Stomach smooth muscle (tissue), 2 donors: ENCODE measurements at regions not wholly inside any gene's neighbourhood (a gene's known extent, or its start where the extent isn't known, plus 50 kb on each side); places are given as distances from the start of the nearest gene placed in this dataset.

Experiments used
- H3K27ac ChIP-seq: one replicate; pipeline ENCODE4 v1.7.0; 2013; ENCODE audit warnings: mild to moderate bottlenecking, low read length, inconsistent platforms
- H3K27me3 ChIP-seq, 2 donors: one replicate each; pipeline ENCODE4 v1.7.0; 2013; ENCODE audit warnings: low read length in 2 of 2; ENCODE audit not compliant: insufficient read depth in 2 of 2, control insufficient read depth in 1 of 2
- H3K36me3 ChIP-seq, 2 donors: one replicate each; pipeline ENCODE4 v1.7.0; 2013; ENCODE audit warnings: low read length in 2 of 2; ENCODE audit not compliant: control insufficient read depth in 2 of 2, insufficient read depth in 2 of 2
- H3K4me1 ChIP-seq: one replicate; pipeline ENCODE4 v1.7.0; 2013; ENCODE audit warnings: low read length; ENCODE audit not compliant: control insufficient read depth, insufficient read depth
- H3K4me3 ChIP-seq, 2 donors: one replicate each; pipeline ENCODE4 v1.7.0; 2013; ENCODE audit warnings: low read length in 2 of 2
- H3K9ac ChIP-seq, 2 donors: one replicate each; pipeline ENCODE4 v1.7.0; 2013; ENCODE audit warnings: low read length in 2 of 2, mild to moderate bottlenecking in 1 of 2
- H3K9me3 ChIP-seq, 2 donors: one replicate each; pipeline ENCODE4 v1.7.0; 2013; ENCODE audit warnings: low read length in 2 of 2; ENCODE audit not compliant: control insufficient read depth in 2 of 2
- donor health status: healthy.
- donor health status: Pancreatic carcinoma.

DNA sequence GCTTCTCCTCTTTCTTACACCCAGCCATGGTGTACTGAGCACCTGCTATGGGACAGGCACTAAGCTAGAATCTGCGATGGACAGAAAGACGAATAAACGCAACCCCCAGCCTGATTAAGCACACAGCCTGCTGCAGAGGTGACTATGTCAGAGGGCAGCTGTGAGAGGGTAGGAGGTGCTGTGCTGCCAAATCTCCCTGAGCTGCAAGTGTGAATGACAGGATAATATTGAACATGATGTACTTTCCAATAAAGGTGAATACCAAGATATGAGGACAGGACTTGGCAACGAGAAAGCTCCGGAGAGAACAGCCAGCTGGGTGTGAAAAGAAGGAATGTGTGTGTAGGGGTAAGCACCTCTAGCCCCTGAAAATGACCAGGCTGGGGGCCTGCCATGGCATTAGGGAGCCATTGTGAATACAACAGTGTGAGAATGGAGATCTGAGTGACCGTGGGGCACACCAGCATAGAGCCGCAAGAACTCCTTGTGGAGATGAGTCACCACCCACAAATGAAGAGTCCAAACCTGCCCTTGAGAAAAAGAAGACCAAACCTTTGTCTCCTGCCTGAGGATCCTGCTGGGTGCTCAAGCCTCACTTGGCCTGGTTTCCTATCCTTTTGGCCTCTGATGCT lies 83.0 kb upstream of the ATF3 start:
- Histone ChIP-seq H3K9ac (no peak overlapping the region), H3K4me1 (no peaks in the 10 kb centered on the region), H3K27me3 (no peaks in the 10 kb centered on the region), H3K9me3 (no peaks in the 10 kb centered on the region), H3K27ac (no peak overlapping the region), H3K4me3 (no peak overlapping the region), H3K36me3 (no peaks in the 10 kb centered on the region)

DNA sequence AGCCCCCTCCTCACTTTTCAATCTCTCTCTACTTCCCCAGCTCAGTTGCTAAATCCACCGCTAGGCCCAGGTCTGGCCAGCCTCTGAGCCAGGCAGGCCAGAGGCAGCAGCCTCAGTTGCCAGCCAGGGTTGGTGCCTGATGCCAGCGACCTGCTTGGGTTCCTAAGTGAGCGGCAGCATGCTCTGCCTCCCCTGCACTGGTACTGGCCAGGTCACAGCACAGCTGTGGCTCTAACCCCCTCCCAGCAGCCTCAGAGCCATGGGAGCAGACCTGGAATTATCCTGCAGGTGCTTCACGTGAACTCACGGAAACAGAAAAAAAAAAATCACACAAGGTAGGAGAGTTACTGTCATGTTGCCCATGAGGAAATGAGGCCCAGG lies 82.5 kb upstream of the ATF3 start:
- Histone ChIP-seq H3K9ac (no peak overlapping the region), H3K9me3 (no peaks in the 10 kb centered on the region), H3K27ac (no peak overlapping the region)

DNA sequence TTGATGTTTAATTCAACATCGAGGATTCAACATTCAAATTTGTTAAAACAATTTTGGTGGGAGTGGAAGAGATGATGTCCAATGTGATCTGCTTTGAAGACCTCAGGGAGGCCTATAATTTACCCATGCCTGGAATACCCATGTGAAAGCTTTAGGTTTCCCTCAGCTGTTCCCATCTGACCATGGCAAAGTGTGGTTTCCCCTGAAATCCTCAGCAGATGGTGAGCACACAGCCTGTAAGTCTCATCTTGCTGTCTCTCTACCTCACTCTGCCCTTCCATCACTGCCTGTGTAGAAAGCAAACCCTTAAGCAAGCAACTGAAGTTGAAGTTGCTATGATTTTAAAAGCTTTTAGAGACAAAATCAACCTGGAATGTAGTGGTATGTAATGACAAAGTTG lies 80.1 kb upstream of the ATF3 start:
- no peaks in the 10 kb centered on the region for H3K36me3 ChIP-seq
- no peaks in the 10 kb centered on the region for H3K27me3 ChIP-seq
- no peak overlapping the region for H3K9ac ChIP-seq
- no peak overlapping the region for H3K27ac ChIP-seq
- no peaks in the 10 kb centered on the region for H3K4me1 ChIP-seq
- H3K9me3 ChIP-seq: no peaks in the 10 kb centered on the region
- H3K4me3 ChIP-seq: no peak overlapping the region

More for the DNA sequence above, 82.5 kb upstream of the ATF3 start:
- Histone ChIP-seq H3K4me3 (no peak overlapping the region), H3K27me3 (no peaks in the 10 kb centered on the region), H3K36me3 (no peaks in the 10 kb centered on the region), H3K4me1 (no peaks in the 10 kb centered on the region)

DNA sequence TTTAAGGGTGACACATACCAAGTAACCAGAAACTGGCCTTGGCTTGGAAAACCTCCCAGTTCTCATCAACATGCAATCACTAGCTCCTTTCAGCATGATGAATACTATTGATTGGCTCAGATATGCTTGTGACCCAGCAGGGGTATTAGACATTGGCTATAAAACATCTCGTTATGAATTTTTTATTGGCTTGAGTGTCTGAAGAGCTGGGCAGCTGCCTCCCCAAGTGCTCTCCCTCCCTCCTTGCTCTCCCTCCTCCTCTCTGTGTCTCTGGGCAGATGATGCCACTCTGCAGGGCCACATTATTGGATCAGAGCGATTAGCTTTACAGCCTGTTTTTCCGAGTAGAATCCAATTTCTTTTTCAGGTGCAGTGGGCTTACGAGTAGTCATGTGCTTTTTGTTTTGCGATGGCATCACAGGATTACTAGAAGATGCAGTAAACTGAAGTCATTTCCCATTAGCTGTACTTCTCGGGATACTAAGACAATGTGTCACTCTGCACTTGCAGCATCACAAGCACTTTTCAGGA lies 79.3 kb upstream of the ATF3 start:
- Histone ChIP-seq H3K27me3 (no peaks in the 10 kb centered on the region), H3K9me3 (no peaks in the 10 kb centered on the region), H3K4me1 (no peaks in the 10 kb centered on the region), H3K27ac (no peak overlapping the region), H3K36me3 (no peaks in the 10 kb centered on the region), H3K4me3 (no peak overlapping the region), H3K9ac (no peak overlapping the region)

DNA sequence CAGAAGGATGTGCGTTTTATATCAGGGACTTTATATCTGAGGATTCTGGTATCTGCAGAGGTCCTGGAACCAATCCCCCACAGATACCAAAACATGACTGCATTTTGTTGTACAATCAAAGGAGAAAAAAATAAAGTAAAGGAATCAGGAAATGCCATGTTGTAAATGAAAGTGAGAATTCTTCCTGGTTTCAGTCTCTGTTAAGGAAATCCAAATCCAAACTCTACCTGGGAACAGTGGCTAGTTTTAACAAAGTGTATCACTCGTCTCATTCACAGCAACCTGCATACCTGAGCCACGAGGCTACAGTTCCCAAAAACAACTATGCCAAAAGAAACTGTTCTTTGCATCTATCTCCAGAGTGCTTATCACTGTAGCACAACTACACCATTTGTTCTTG lies 77.3 kb upstream of the ATF3 start:
- Histone ChIP-seq H3K36me3 (no peaks in the 10 kb centered on the region), H3K27ac (no peak overlapping the region), H3K9me3 (no peaks in the 10 kb centered on the region), H3K4me1 (no peaks in the 10 kb centered on the region), H3K27me3 (no peaks in the 10 kb centered on the region), H3K9ac (no peak overlapping the region), H3K4me3 (no peak overlapping the region)

DNA sequence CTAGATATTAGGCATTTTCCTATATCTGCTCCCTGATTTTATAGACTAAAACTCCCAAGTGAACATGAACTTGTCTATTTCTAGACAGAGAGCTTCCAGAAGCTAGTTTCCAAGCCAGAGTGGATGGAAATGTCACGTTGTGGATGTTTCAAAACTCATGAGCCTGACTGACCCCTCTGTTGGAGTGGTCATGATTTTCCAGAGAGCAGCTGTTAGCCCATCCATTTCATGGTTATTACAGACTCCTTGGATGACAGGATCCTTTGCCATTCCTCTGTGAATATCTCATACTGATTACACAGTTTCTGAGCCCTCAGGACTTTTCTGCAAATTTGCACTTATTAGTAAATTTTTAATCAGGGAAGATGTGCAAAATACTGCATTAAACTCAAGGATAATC lies 76.8 kb upstream of the ATF3 start:
- no peaks in the 10 kb centered on the region for H3K36me3 ChIP-seq
- no peak overlapping the region for H3K27ac ChIP-seq
- no peaks in the 10 kb centered on the region for H3K4me1 ChIP-seq
- H3K4me3 ChIP-seq: no peak overlapping the region
- no peaks in the 10 kb centered on the region for H3K27me3 ChIP-seq
- no peaks in the 10 kb centered on the region for H3K9me3 ChIP-seq
- no peak overlapping the region for H3K9ac ChIP-seq

DNA sequence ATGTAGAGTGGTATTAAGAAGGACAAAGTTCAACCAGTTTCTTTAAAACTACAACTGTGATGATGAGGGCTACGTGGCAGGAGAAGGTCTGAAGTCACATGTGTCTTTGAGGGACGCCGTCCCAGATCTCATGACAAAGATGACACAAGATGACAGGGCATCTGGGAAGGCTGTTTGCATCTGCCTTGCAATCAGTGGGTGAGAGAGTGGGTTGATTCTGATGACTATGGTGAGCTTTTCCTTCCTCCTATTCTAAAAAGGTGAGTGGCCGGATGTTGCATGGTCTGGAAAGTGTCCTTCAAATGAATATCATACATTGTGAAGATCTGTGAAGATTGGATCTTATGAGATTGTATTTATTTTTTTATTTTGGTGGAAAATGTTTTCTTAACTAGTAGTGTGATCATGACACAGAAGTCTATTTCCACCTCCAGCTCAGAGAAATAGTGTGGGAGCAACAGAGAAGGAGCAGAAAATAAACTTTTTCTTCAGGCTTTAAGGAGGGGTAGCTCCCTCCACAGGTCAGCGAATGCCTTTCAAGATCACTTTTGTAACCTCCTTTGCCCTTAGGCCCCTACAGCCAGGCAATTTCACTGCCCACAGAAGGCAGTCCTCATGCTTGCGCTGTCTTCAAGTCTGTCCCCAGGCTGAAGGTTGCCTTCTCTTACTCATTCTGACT lies 76.0 kb upstream of the ATF3 start:
- H3K27me3 ChIP-seq: no peaks in the 10 kb centered on the region
- H3K27ac ChIP-seq: no peak overlapping the region
- no peak overlapping the region for H3K4me3 ChIP-seq
- H3K9me3 ChIP-seq: no peaks in the 10 kb centered on the region
- no peaks in the 10 kb centered on the region for H3K4me1 ChIP-seq
- H3K9ac ChIP-seq: no peak overlapping the region
- no peaks in the 10 kb centered on the region for H3K36me3 ChIP-seq

DNA sequence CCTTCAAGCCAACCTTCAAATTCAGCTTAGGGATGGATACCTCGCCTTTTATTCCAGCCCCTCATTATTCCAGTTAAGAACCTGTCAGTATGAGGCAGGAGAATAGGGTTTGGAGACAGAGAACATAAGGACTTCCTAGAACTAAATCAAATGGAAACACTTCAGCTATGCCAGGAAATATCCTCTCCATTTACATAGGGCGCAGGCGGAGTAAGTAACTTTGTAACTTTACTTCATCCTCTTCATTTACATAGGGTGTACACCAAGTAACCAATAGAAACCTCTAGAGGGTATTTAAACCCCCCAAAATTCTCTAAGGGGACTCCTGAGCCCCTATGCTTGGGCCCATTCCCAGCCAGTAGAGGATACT lies 75.4 kb upstream of the ATF3 start:
- H3K4me3 ChIP-seq: no peak overlapping the region

DNA sequence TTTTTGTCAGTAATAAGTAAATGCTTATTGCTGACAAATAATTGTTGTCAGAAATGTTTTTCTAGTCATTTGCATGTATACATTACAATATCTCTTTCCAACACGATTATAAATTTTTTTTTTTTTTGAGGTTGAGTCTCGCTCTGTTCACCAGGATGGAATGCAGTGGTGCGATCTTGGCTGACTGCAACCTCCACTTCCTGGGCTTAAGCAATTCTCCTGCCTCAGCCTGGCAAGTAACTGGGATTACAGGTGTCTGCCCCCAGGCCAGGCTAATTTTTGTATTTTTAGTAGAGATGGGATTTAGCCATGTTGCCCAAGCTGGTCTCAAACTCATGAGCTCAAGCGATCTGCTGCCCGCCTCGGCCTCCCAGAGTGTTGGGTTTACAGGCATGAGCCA lies 72.0 kb upstream of the ATF3 start:
- Histone ChIP-seq H3K27me3 (no peaks in the 10 kb centered on the region), H3K36me3 (no peaks in the 10 kb centered on the region), H3K9ac (no peak overlapping the region), H3K9me3 (no peaks in the 10 kb centered on the region), H3K4me3 (no peak overlapping the region), H3K27ac (no peak overlapping the region), H3K4me1 (no peaks in the 10 kb centered on the region)

More for the DNA sequence above, 75.4 kb upstream of the ATF3 start:
- Histone ChIP-seq H3K27me3 (no peaks in the 10 kb centered on the region), H3K9ac (no peak overlapping the region), H3K36me3 (no peaks in the 10 kb centered on the region), H3K4me1 (no peaks in the 10 kb centered on the region), H3K9me3 (no peaks in the 10 kb centered on the region), H3K27ac (no peak overlapping the region)

DNA sequence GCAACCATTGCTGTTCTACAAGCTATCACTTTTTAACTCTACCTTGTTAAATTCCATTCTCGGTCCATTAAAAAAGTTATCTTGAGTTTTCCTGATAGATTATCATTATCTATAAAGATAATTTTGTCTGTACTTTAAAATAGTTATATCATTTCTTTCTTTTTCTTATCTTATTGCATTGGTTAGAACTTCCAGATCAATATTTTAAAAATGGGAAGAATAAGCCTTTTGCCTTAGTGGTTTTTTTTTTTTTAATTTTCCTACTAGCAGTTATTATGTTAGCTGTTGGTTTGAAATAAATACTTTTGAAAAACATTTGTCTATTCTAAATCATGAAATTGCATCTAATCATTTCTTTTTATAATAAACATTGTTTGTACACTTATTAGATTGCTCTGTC lies 71.0 kb upstream of the ATF3 start:
- H3K36me3 ChIP-seq: no peaks in the 10 kb centered on the region
- H3K9me3 ChIP-seq: no peaks in the 10 kb centered on the region
- H3K4me1 ChIP-seq: no peaks in the 10 kb centered on the region
- no peaks in the 10 kb centered on the region for H3K27me3 ChIP-seq
- no peak overlapping the region for H3K27ac ChIP-seq
- no peak overlapping the region for H3K4me3 ChIP-seq
- no peak overlapping the region for H3K9ac ChIP-seq

DNA sequence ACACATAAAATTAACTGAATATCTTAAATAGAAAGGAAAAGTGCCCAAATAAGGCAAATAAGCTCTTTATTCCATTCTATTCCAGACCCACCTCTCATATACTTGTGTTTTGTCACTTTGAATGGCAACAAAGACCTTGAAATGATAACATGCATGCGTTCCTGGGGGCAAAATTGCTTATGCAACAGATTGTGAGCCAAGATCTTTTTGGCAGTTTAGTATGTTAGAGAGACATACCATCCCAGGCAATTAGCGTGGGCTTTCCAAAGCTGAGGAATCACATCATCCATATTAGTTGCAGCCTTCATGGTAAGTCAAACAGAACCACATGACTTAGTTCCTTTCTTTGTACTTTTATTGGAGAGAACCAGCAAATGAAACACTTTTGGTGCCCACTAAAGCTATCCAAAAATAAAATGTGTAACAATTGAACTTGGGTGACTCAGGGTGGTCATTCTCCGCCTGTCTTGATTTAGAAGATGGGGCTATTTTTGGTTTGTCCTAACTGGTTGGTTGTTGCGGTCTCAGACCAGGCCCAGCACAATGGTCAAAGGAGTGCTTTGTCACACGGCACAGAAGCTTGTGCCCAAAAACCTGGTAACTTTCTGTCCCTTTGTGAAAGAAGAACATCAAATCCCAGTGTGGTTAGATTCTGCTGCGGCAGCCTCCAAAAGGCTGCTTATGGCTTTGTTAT lies 68.7 kb upstream of the ATF3 start:
- no peaks in the 10 kb centered on the region for H3K9me3 ChIP-seq
- H3K27ac ChIP-seq: no peak overlapping the region
- no peaks in the 10 kb centered on the region for H3K27me3 ChIP-seq
- H3K9ac ChIP-seq: no peak overlapping the region
- H3K4me1 ChIP-seq: no peaks in the 10 kb centered on the region
- H3K4me3 ChIP-seq: no peak overlapping the region
- H3K36me3 ChIP-seq: no peaks in the 10 kb centered on the region
